ENCODE measurements at regions not wholly inside any gene's neighbourhood (a gene's known extent, or its start where the extent isn't known, plus 50 kb on each side); places are given as distances from the start of the nearest gene placed in this dataset.

- no peak for TF ChIP-seq CTCF (IDR thresholded peaks at IDR 0.05 in 8 of 11, conservative IDR thresholded peaks at IDR 0.05 in 3 of 11)
- no peak for TF ChIP-seq POLR2A (IDR thresholded peaks at IDR 0.05)
Measured at GRCh38 chr20:62588458-62589149, 53.7 kb upstream of the SLCO4A1 start.

All from spleen (tissue), 7 donors.